Endothelial cell of umbilical vein (primary cell): ENCODE measurements at regions not wholly inside any gene's neighbourhood (a gene's known extent, or its start where the extent isn't known, plus 50 kb on each side); places are given as distances from the start of the nearest gene placed in this dataset.

Experiments used
- BruUV-seq: library from RNA; stranded (reverse); fragments of 400-500 nt; replicated peaks from 2 replicates; lab custom pipeline; 2021; lab: Mats Ljungman, UMichigan
- CTCF ChIA-PET: fragments of 300-600, 350-600 bp; sonication (Branson Sonifier 250); formaldehyde crosslinking; loops from one replicate; lab custom pipeline; 2021; ENCODE audit warnings: antibody characterized with exemption, inconsistent platforms; lab: Charles Lee
- POLR2A ChIA-PET: fragments of 300-600, 350-600 bp; sonication (Branson Sonifier 250); formaldehyde crosslinking; loops from one replicate; lab custom pipeline; 2021; ENCODE audit warnings: antibody characterized with exemption, inconsistent platforms; lab: Charles Lee
- DNase-seq: peaks from one replicate; pipeline ENCODE4 v3.0.0-alpha.2; 2011; ENCODE audit warnings: low read depth, low spot score
- FAIRE-seq: peaks from 2 replicates; lab custom pipeline; 2011; peaks lifted over from hg19 to GRCh38; lab: Jason Lieb, UNC
- H2AFZ ChIP-seq: 2 replicates; pipeline ENCODE4 v1.6.0; 2012; ENCODE audit warnings: low read depth, low read length, control low read depth, inconsistent platforms
- H3K27ac ChIP-seq: 2 replicates; pipeline ENCODE4 v1.5.1; 2011; ENCODE audit warnings: low read depth, mild to moderate bottlenecking, control low read depth, low read length, moderate library complexity; ENCODE audit not compliant: insufficient read depth
- H3K27me3 ChIP-seq, 2 experiments: 2 replicates each; pipeline versions ENCODE4 v1.6.0 to v1.6.1; 2011; ENCODE audit warnings: low read length in 2 of 2, mixed read lengths in 1 of 2; ENCODE audit not compliant: control insufficient read depth in 2 of 2, insufficient read depth in 2 of 2
- H3K36me3 ChIP-seq, 2 experiments: 2 replicates in 1 of 2; 3 replicates in 1 of 2; pipeline ENCODE4 v1.5.1; 2011; ENCODE audit warnings: low read length in 2 of 2, mild to moderate bottlenecking in 1 of 2, moderate library complexity in 1 of 2; ENCODE audit not compliant: control insufficient read depth in 2 of 2, insufficient read depth in 2 of 2; ENCODE audit errors: extremely low read depth in 1 of 2
- H3K4me1 ChIP-seq: 3 replicates; pipeline ENCODE4 v1.5.1; 2011; ENCODE audit warnings: mild to moderate bottlenecking, low read length; ENCODE audit not compliant: control insufficient read depth, insufficient read depth; ENCODE audit errors: extremely low read depth
- H3K4me2 ChIP-seq: 2 replicates; pipeline ENCODE4 v1.6.1; 2011; ENCODE audit warnings: low read length, control low read depth, mixed read lengths; ENCODE audit not compliant: insufficient read depth
- H3K4me3 ChIP-seq, 3 experiments: fragments of 200-600 bp in 1 of 3; sonication (generic), shearing (Covaris generic) in 1 of 3; replicated peaks in 1 of 3; 2 replicates each; pipeline ENCODE4 v1.5.1; 2011 to 2016; ENCODE audit warnings: control low read depth in 3 of 3, low read length in 3 of 3, mild to moderate bottlenecking in 2 of 3, inconsistent platforms in 1 of 3, low read depth in 1 of 3, moderate library complexity in 1 of 3; ENCODE audit not compliant: insufficient read depth in 1 of 3
- H3K79me2 ChIP-seq: 2 replicates; pipeline ENCODE4 v1.6.0; 2012; ENCODE audit warnings: low read length, inconsistent platforms; ENCODE audit not compliant: control insufficient read depth, insufficient read depth
- H3K9ac ChIP-seq: replicated peaks from 2 replicates; pipeline ENCODE3; 2011; ENCODE audit warnings: low read length, control low read depth; ENCODE audit not compliant: insufficient read depth; ENCODE audit errors: extremely low read depth
- H3K9me1 ChIP-seq: replicated peaks from 3 replicates; pipeline ENCODE4 v1.6.0; 2011; ENCODE audit warnings: mild to moderate bottlenecking, low read length; ENCODE audit not compliant: control insufficient read depth, insufficient read depth; ENCODE audit errors: extremely low read depth
- H3K9me3 ChIP-seq: replicated peaks from 2 replicates; pipeline ENCODE4 v1.5.1; 2012; ENCODE audit warnings: low read length, inconsistent platforms; ENCODE audit not compliant: control insufficient read depth, insufficient read depth
- H4K20me1 ChIP-seq: replicated peaks from 2 replicates; pipeline ENCODE3; 2011; ENCODE audit warnings: mild to moderate bottlenecking, low read length; ENCODE audit not compliant: control insufficient read depth, insufficient read depth; ENCODE audit errors: extremely low read depth
- EZH2 ChIP-seq: IDR thresholded peaks from 2 replicates; pipeline ENCODE4 v1.6.1; 2012; ENCODE audit warnings: borderline replicate concordance, low read depth, mild to moderate bottlenecking, moderate library complexity, low read length, inconsistent platforms; ENCODE audit not compliant: severe bottlenecking
- JUN ChIP-seq: IDR thresholded peaks from 2 replicates; pipeline ENCODE4 v1.6.1; 2011; ENCODE audit warnings: borderline replicate concordance, low read depth; ENCODE audit not compliant: insufficient read length, insufficient read depth
- MAX ChIP-seq: IDR thresholded peaks from 2 replicates; pipeline ENCODE4 v1.6.1; 2011; ENCODE audit not compliant: insufficient read depth, insufficient read length
- MYC ChIP-seq: IDR thresholded peaks from one replicate; pipeline ENCODE4 v1.6.1; 2011; ENCODE audit warnings: mild to moderate bottlenecking, low read depth, low read length
- dilution Hi-C: fragments of 300-500 bp; cut with MboI; formaldehyde crosslinking; loops from one replicate; pipeline ENCODE4 v1.15.0; 2019; ENCODE audit warnings: low sequenced_read_pairs; ENCODE audit not compliant: extremely low pct_ligation_motif_present
- intact Hi-C: fragments of 100-400 bp; cut with micrococcal nuclease; formaldehyde crosslinking; loops from one replicate; pipeline ENCODE4 v1.10.0; 2022
- TF ChIP-seq, protein P1 (sequence below), 2 donors: IDR thresholded peaks; 1 replicate in 1 of 2; 2 replicates in 1 of 2; pipeline ENCODE4 v1.5.1; 2011; ENCODE audit warnings: low read length in 2 of 2, mild to moderate bottlenecking in 2 of 2, moderate library complexity in 2 of 2, control low read depth in 1 of 2, inconsistent platforms in 1 of 2, low read depth in 1 of 2; ENCODE audit not compliant: insufficient read depth in 1 of 2; ENCODE audit errors: extremely low read depth in 1 of 2

GRCh38 chr2:204329016-204329415, 216.3 kb upstream of the PARD3B start:
- Histone ChIP-seq H3K4me2 (no peak overlapping the region), H2AFZ (no peak overlapping the region), H3K27ac (no peak overlapping the region), H3K36me3 (no peaks in the 10 kb centered on the region), H3K79me2 (no peaks in the 10 kb centered on the region), H3K9me3 (no peaks in the 10 kb centered on the region), H3K4me3 (no peak overlapping the region), H3K4me1 (no peaks in the 10 kb centered on the region), H3K9ac (no peak overlapping the region), H3K27me3 (no peaks in the 10 kb centered on the region), H3K9me1 (no peaks in the 10 kb centered on the region), H4K20me1 (no peaks in the 10 kb centered on the region)
- ChIA-PET POLR2A (no interaction called here), CTCF (no interaction called here)
- FAIRE-seq (no peak), DNase-seq (no peak)
- dilution Hi-C loops (no loop called here), intact Hi-C loops (loop anchor here (10.0 kb wide), 3 partner anchors 696 to 1596 kb away; no protein-coding TSS in a partner anchor)
- no TSS peak for BruUV-seq
- no peak for TF ChIP-seq MAX

DNA sequence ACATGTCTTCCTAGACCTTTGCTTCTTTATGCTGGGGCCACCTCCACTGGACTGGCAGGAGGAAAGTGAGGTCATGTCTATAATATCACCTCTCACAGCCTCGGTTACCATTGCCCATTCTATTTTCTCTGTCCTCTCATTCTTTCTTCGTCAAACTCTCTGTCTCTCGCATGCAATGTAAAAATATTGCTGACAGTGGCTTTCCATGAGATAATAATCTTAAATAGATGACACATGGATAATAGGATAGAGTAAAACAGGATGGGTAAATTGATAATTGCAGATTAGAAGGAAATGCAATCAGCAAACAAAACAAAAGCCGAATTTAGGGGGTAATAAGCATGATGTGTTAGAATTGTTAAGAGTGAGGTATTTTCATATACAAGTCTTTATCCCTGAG, 215.7 kb upstream of the PARD3B start:
- no peak for TF ChIP-seq JUN
- TF ChIP-seq, protein P1, sequence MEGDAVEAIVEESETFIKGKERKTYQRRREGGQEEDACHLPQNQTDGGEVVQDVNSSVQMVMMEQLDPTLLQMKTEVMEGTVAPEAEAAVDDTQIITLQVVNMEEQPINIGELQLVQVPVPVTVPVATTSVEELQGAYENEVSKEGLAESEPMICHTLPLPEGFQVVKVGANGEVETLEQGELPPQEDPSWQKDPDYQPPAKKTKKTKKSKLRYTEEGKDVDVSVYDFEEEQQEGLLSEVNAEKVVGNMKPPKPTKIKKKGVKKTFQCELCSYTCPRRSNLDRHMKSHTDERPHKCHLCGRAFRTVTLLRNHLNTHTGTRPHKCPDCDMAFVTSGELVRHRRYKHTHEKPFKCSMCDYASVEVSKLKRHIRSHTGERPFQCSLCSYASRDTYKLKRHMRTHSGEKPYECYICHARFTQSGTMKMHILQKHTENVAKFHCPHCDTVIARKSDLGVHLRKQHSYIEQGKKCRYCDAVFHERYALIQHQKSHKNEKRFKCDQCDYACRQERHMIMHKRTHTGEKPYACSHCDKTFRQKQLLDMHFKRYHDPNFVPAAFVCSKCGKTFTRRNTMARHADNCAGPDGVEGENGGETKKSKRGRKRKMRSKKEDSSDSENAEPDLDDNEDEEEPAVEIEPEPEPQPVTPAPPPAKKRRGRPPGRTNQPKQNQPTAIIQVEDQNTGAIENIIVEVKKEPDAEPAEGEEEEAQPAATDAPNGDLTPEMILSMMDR (IDR thresholded peaks at IDR 0.05; ENCODE audit: extremely low read depth in 1 of 2, insufficient read depth in 1 of 2, low read depth in 1 of 2, low read length in 2 of 2) = no peak
- TF ChIP-seq MYC = no peak
- TF ChIP-seq EZH2 = no peak
- no peak for TF ChIP-seq MAX
- dilution Hi-C loops = no loop called here
- Histone ChIP-seq H3K4me2 (no peak overlapping the region), H3K27ac (no peak overlapping the region), H3K9me3 (no peaks in the 10 kb centered on the region), H3K9ac (no peak overlapping the region), H4K20me1 (no peaks in the 10 kb centered on the region), H3K4me3 (no peak overlapping the region), H3K36me3 (no peaks in the 10 kb centered on the region), H3K27me3 (no peaks in the 10 kb centered on the region), H3K9me1 (no peaks in the 10 kb centered on the region), H2AFZ (no peak overlapping the region), H3K4me1 (no peaks in the 10 kb centered on the region), H3K79me2 (no peaks in the 10 kb centered on the region)
- CTCF ChIA-PET = interaction anchor here (1.3 kb wide), 1 partner anchor 363 kb away, joined by 4 read pairs; no protein-coding TSS in a partner anchor
- intact Hi-C loops = loop anchor here (10.0 kb wide), 3 partner anchors 695 to 1595 kb away; no protein-coding TSS in a partner anchor
- no TSS peak for BruUV-seq
- FAIRE-seq (no peak), DNase-seq (no peak)
- POLR2A ChIA-PET = no interaction called here
